NT2/D1 (cell line): ENCODE measurements at regions not wholly inside any gene's neighbourhood (a gene's known extent, or its start where the extent isn't known, plus 50 kb on each side); places are given as distances from the start of the nearest gene placed in this dataset.

Source experiments
- SUZ12 ChIP-seq: IDR thresholded peaks from 2 replicates; pipeline ENCODE4 v1.6.1; 2011; ENCODE audit not compliant: insufficient read length, insufficient read depth; ENCODE audit errors: extremely low read depth
- ZNF274 ChIP-seq: IDR thresholded peaks from 2 replicates; pipeline ENCODE4 v1.6.1; 2011; ENCODE audit warnings: mild to moderate bottlenecking, low read depth, low read length

- no peak for TF ChIP-seq ZNF274
- no peak for TF ChIP-seq SUZ12
These were observed 327.5 kb upstream of the FGF13 start for GRCh38 chrX:139039041-139039440.
